A673 (cell line): ENCODE measurements at regions not wholly inside any gene's neighbourhood (a gene's known extent, or its start where the extent isn't known, plus 50 kb on each side); places are given as distances from the start of the nearest gene placed in this dataset.
A peak's percentile ranks its signal among the peaks of the same experiment; 100 is the strongest.
"Not testable (repeated sequence)": the region's sequence is repeated elsewhere in the genome, so short reads cannot be mapped to it uniquely, and the experiment has no call there.

Experiments
- BruUV-seq: library from RNA; stranded (reverse); fragments of 400-500 nt; replicated peaks from 2 replicates; lab custom pipeline; 2021; lab: Mats Ljungman, UMichigan
- CTCF ChIA-PET: fragments of 300-600 bp; sonication (Branson Sonifier 250); formaldehyde crosslinking; loops from one replicate; lab custom pipeline; 2022; ENCODE audit warnings: antibody characterized with exemption; lab: Charles Lee
- POLR2A ChIA-PET: fragments of 300-600 bp; sonication (Branson Sonifier 250); formaldehyde crosslinking; loops from one replicate; lab custom pipeline; 2022; ENCODE audit warnings: antibody characterized with exemption; ENCODE audit not compliant: low non-redundant PET; lab: Charles Lee
- DNase-seq: peaks from one replicate; pipeline ENCODE4 v3.0.0-alpha.2; 2015; ENCODE audit warnings: low spot score
- H3K27ac ChIP-seq: fragments of 200-600 bp; sonication (generic); 2 replicates; pipeline ENCODE4 v1.5.1; 2016; ENCODE audit warnings: mixed run types, low read depth, mild to moderate bottlenecking, mixed read lengths, antibody characterized with exemption, low read length; ENCODE audit not compliant: poor library complexity, severe bottlenecking
- H3K27me3 ChIP-seq: fragments of 200-600 bp; sonication (generic); replicated peaks from 2 replicates; pipeline ENCODE4 v1.6.1; 2017; ENCODE audit warnings: mixed run types, low read depth, mild to moderate bottlenecking, mixed read lengths, antibody characterized with exemption, low read length; ENCODE audit not compliant: insufficient read depth, poor library complexity
- H3K36me3 ChIP-seq: fragments of 200-600 bp; sonication (generic); 2 replicates; pipeline ENCODE4 v1.6.1; 2016; ENCODE audit warnings: mixed run types, mild to moderate bottlenecking, mixed read lengths, antibody characterized with exemption, low read length; ENCODE audit not compliant: insufficient read depth, poor library complexity, severe bottlenecking
- H3K4me1 ChIP-seq: fragments of 200-600 bp; sonication (generic); 2 replicates; pipeline ENCODE4 v1.6.1; 2017; ENCODE audit warnings: mixed run types, mild to moderate bottlenecking, mixed read lengths, antibody characterized with exemption, low read length; ENCODE audit not compliant: insufficient read depth, poor library complexity, severe bottlenecking
- H3K4me3 ChIP-seq: fragments of 200-600 bp; sonication (generic); 2 replicates; pipeline ENCODE4 v1.5.1; 2016; ENCODE audit warnings: low read depth, mixed run types, mild to moderate bottlenecking, mixed read lengths, low read length; ENCODE audit not compliant: poor library complexity, severe bottlenecking
- H3K9me3 ChIP-seq: fragments of 200-600 bp; sonication (generic); 2 replicates; pipeline ENCODE4 v1.6.1; 2016; ENCODE audit warnings: mixed run types, low read depth, mild to moderate bottlenecking, mixed read lengths, antibody characterized with exemption, low read length; ENCODE audit not compliant: poor library complexity, severe bottlenecking
- CTCF ChIP-seq: fragments of 300-800, 200-600 bp; sonication (generic); conservative IDR thresholded peaks from 2 replicates; pipeline ENCODE4 v1.5.1; 2017; ENCODE audit warnings: low read depth, mild to moderate bottlenecking, antibody characterized with exemption, low read length, moderate library complexity, mixed read lengths
- EZH2 ChIP-seq: fragments of 200-600 bp; sonication (generic); IDR thresholded peaks from 2 replicates; pipeline ENCODE4 v1.6.1; 2017; ENCODE audit warnings: borderline replicate concordance, low read depth, mild to moderate bottlenecking, mixed read lengths, antibody characterized with exemption, low read length; ENCODE audit not compliant: poor library complexity, severe bottlenecking
- intact Hi-C: fragments of 100-400 bp; cut with micrococcal nuclease; formaldehyde crosslinking; loops from one replicate; pipeline ENCODE4 v1.10.0; 2022; ENCODE audit not compliant: unreplicated experiment

- BruUV-seq: no TSS peak
- Histone ChIP-seq H3K27ac (no peak overlapping the region), H3K27me3 (no peaks in the 10 kb centered on the region), H3K36me3 (no peaks in the 10 kb centered on the region), H3K4me1 (no peaks in the 10 kb centered on the region), H3K4me3 (no peak overlapping the region), H3K9me3 (no peaks in the 10 kb centered on the region)
- DNase-seq: no peak
- CTCF ChIA-PET: no interaction called here
- POLR2A ChIA-PET: no interaction called here
- intact Hi-C loops: no loop called here
- no peak for TF ChIP-seq EZH2
- TF ChIP-seq CTCF: no peak
Observed at GRCh38 chr2:185274718-185275484, 463.7 kb upstream of the FSIP2 start.

GRCh38 chr2:185275979-185276378 lies 462.6 kb upstream of the FSIP2 start:
- intact Hi-C loops, POLR2A ChIA-PET, H3K27ac ChIP-seq: not testable (repeated sequence)

GRCh38 chr2:185278761-185279160 lies 459.8 kb upstream of the FSIP2 start:
- Histone ChIP-seq H3K36me3 (no peaks in the 10 kb centered on the region), H3K4me3 (no peak overlapping the region), H3K9me3 (no peaks in the 10 kb centered on the region), H3K27me3 (no peaks in the 10 kb centered on the region), H3K27ac (no peak overlapping the region), H3K4me1 (no peaks in the 10 kb centered on the region)
- ChIA-PET POLR2A (no interaction called here), CTCF (no interaction called here)
- DNase-seq: no peak
- no TSS peak for BruUV-seq
- intact Hi-C loops: no loop called here
- TF ChIP-seq CTCF (no peak), EZH2 (no peak)

More at GRCh38 chr2:185275979-185276378, 462.6 kb upstream of the FSIP2 start:
- BruUV-seq, DNase-seq, H3K36me3 ChIP-seq, CTCF ChIA-PET, H3K4me3 ChIP-seq, H3K4me1 ChIP-seq, H3K27me3 ChIP-seq, H3K9me3 ChIP-seq: not testable (repeated sequence)

GRCh38 chr2:185279999-185280398 lies 458.6 kb upstream of the FSIP2 start:
- H3K9me3 ChIP-seq: no peaks in the 10 kb centered on the region
- no peaks in the 10 kb centered on the region for H3K36me3 ChIP-seq
- no TSS peak for BruUV-seq
- POLR2A ChIA-PET: no interaction called here
- H3K27ac ChIP-seq: no peak overlapping the region
- H3K4me1 ChIP-seq: no peaks in the 10 kb centered on the region
- no peak overlapping the region for H3K4me3 ChIP-seq
- peak; percentile 37 for DNase-seq
- TF ChIP-seq CTCF (peak; percentile 74), EZH2 (no peak)
- CTCF ChIA-PET: no interaction called here
- intact Hi-C loops: loop anchor here (5.0 kb wide), 2 partner anchors 73 to 673 kb away; no protein-coding TSS in a partner anchor
- no peaks in the 10 kb centered on the region for H3K27me3 ChIP-seq
